GM21367 (cell line): ENCODE measurements at regions not wholly inside any gene's neighbourhood (a gene's known extent, or its start where the extent isn't known, plus 50 kb on each side); places are given as distances from the start of the nearest gene placed in this dataset.
"Not testable (repeated sequence)": the region's sequence is repeated elsewhere in the genome, so short reads cannot be mapped to it uniquely, and the experiment has no call there.

ENCODE experiments used
- ATAC-seq: cut with Tn5 transposase; IDR thresholded peaks from one replicate; pipeline ENCODE4 v1.9.1; 2021; ENCODE audit not compliant: unreplicated experiment

GRCh38 chr3:105118905-105119304, 247.8 kb upstream of the ALCAM start:
- ATAC-seq = no peak

DNA sequence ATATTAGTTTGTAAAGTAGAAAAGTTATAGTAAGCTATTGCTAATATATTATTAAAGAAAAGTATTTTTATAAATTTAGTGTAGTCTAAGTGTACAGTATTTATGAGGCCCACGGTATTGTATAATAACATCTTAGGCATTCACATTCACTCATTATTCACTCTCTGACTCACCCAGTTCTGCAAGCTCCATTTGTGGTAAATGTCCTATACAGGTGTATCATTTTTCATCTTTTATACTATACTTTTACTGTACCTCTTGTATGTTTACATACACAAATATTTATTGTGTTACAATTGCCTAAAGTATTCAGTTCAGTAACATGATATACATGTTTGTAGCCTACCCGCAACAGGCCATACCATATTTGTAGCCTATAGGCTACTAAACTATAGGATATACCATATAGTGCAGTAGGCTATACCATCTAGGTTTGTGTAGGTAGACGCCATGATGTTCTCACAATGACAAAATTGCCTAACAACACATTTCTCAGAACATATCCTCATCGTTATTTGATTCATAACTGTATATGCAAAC, 246.8 kb upstream of the ALCAM start:
- no peak for ATAC-seq

DNA sequence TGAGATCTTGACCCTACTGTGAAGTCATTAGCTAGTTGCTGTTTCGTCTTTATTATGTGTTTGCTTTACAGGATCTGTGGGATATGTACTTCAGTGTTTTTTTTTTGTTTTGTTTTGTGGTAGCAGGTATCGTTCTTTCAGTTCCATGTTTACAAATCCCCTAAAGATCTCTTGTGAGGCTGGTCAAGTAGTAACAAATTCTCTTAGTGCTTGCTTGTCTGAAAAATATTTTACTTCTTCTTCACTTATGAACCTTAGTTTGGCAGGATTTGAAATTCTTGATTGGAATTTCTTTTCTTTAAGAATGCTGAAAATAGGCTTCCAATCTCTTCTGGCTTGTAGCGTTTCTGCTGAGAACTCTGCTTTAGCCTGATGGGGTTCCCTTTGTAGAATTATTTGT, 235.8 kb upstream of the ALCAM start:
- ATAC-seq = no peak

DNA sequence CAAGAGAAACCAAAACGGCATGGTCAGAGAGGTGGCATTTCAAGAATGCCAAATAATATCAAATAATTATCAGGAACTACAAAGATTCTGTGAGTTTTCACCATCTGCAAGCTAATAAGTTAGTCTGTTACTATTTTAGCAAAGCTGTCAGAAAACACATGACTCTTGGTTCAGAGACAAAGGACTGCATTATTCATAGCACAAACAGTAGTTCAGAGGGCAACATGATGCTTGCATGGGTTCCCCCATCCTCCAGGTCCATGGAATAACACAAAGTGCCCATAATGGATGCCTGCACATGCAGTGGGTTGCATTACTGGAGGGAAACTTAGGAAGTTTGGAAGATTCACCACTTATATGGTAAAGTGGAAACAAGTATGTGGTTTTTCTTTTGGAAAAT, 228.8 kb upstream of the ALCAM start:
- no peak for ATAC-seq

DNA sequence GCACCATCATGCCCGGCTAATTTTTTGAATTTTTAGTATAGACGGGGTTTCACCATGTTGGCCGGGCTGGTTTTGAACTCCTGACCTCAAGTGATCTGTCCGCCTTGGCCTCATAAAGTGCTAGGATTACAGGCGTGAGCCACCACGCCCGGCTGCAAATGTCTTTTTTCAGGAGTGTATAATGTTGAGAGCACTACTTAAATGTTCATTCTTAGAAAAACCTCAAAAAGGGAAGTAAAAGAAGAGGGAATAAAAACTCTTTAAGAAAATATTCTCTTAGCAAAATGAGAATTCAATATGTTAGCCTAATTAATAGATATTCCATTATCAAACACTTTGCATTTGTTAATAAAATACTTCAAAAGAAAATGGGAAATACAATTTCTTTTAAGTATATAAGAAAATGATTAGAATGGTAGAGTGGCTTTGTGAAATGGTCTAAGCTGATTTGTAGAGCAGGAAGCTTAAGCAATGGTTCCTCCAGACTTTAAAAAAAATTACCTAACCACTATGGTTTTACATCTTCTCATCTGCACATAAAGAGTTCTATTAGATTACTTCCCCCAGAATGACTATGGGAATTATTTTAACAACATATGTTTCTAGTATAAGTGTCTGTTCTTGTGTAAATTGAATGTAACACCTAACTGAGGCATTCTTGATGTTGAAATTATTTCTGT, 226.7 kb upstream of the ALCAM start:
- no peak for ATAC-seq

- ATAC-seq = no peak
These were observed 225.8 kb upstream of the ALCAM start for GRCh38 chr3:105140899-105141367.

DNA sequence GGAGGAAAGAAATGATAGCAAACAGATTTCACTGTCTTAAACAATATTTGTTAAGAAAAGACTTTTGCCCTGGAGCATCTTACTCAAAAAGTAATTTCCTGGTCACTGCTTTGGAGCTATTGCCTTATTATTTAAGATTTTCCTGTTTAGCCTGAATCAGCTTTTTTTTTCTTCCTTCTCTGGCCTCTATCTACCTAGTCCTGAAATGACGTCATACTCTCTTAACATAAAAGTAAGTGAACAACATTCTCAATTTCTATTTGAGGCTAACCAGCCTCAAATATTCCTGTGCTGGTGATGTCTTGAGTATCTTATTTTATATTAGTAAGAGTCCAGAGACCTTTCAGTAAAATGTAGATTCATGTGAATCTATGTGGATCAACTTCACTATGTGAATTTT, 221.9 kb upstream of the ALCAM start:
- no peak for ATAC-seq

DNA sequence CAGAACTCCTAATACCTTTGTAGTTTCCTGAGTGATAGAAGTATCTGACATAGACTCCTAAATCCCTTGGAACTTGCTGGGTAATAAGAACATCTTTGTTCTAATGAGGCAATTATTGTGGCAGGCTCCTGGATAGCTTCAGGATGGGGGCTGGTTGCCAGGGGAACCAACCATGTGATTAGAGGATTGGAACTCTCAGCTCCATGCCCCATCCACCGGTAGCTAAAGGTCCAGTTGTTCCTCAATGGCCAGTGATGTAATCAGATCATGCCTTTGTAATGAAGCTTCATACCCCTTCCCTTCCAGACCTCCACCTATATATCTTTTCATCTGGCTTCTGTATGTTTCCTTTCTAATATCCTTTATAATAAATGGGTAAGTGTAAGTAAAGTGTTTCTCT, 221.2 kb upstream of the ALCAM start:
- no peak for ATAC-seq

DNA sequence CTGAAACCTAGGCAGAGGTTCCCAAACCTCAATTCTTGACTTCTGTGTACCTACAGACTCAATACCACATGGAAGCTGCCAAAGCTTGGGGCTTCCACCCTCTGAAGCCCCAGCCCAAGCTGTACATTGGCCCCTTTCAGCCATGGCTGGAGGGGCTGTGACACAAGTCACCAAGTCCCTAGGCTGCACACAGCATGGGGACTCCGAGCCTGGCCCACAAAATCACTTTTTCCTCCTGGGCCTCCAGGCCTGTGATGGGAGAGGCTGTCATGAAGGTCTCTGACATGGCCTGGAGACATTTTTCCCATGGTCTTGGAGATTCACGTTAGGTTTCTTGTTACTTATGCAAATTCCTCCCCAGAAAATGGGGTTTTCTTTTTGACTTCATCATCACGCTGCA, 217.5 kb upstream of the ALCAM start:
- not testable (repeated sequence) for ATAC-seq

- ATAC-seq = no peak
These were observed 213.7 kb upstream of the ALCAM start for GRCh38 chr3:105152987-105153386.

DNA sequence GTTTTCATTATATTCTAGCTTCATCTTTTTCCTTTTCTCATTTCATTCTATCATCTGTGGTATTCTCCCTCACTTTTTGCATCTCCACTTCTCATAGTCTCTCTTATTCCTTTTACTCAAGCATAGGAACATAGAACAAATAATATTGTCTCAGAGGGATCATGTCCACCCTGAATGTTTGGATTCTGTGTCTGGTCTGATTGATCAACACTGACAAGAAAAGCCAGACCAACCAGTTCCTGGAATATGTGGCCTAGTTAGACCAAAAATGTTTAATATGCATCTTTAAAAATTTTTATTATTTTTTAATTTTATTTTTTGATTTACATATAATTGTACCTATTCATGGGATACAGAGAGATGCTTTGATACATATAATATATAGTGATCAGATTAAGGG, 212.0 kb upstream of the ALCAM start:
- no peak for ATAC-seq

- no peak for ATAC-seq
These were observed 209.5 kb upstream of the ALCAM start for GRCh38 chr3:105157067-105157765.

DNA sequence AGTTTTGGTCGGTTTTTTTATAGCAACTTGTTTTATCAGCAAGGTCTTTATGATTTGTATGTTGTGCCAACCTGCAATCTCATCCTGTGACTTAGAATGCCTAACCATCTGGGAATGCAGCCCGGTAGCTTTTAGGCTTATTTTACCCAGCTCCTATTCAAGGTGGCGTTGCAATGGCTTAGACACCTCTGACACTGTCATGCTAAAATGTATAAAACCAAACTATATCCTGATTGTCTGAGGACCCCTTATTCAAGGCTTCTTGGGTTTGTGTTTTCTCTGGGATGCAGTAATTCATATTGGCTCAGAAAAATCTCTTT, 209.0 kb upstream of the ALCAM start:
- no peak for ATAC-seq

DNA sequence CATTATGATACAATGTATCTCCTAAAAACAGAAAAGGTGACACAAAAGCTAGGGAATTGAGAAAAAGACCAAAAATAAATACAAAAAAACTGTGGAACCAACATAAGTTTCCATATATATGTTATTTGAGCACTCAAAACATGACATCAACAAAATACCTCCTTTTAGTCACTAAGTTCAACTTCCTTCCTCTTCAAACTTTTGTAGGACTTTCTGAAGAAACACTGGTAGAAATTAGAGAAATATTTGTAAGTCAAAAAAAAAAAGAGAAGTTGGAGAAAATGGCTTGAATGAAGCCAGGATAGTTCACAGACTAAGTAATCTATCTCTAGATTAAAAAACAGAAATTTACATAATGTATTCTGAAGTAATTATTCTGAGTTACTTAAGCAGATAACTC, 208.4 kb upstream of the ALCAM start:
- ATAC-seq = no peak

- ATAC-seq = peak; percentile 46
These were observed 204.3 kb upstream of the ALCAM start for GRCh38 chr3:105162448-105162847.

DNA sequence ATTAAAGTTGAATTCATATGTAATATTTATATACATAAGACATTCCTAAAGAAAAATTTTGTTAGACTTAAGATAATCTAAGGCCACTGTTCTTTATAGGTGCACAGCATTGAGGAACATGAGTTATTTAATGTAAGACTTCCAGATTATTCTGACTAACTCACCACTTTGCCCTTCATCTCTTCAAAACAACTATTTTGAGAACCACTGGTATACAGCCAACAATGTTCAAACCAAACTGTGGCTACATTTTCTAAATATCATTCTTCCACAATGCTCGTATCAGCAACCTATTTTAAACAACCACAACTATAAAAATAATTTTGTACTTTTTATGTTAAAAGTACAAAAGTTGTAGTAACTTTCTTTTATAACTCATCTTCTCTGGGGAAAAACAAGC, 199.8 kb upstream of the ALCAM start:
- ATAC-seq = no peak

DNA sequence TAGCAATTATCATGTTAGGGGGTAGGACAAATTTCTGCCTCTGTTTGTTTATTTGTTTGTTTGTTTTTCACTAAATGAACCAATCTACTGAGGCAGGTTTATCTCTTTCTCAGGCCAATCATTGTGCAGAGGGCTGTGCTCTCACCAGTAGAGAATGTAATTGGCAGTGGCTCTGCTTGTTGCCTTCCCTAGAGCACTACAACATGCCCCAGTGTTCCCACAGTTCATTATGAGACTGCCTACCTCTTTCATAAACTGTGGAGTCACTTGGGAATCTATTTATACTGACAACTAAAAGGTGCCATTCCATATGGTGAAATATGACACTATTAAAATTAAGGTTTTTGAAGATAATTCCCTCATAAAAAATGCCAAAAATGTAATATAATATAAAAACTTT, 196.3 kb upstream of the ALCAM start:
- no peak for ATAC-seq

GRCh38 chr3:105174017-105174615, 192.6 kb upstream of the ALCAM start:
- no peak for ATAC-seq

GRCh38 chr3:105177576-105177975, 189.1 kb upstream of the ALCAM start:
- no peak for ATAC-seq

GRCh38 chr3:105187344-105187743, 179.4 kb upstream of the ALCAM start:
- no peak for ATAC-seq

DNA sequence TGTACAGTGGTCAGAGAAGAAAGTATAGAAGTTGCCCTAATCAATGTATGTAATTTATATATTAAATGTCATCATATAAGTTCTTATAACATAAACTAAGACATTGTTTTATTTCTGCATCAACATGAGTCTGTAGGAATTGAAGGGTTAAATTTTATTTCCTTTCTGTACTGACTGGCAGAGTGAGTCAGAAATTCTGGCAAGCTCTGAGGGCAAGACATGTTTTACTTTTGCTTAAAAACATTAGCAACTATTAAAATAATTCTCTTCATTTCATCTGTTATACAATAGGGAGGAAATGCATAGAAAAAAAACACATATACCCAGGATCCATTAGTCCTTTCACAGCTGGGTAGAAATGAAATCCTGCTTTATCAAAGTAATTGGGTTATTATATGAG, 171.4 kb upstream of the ALCAM start:
- no peak for ATAC-seq

DNA sequence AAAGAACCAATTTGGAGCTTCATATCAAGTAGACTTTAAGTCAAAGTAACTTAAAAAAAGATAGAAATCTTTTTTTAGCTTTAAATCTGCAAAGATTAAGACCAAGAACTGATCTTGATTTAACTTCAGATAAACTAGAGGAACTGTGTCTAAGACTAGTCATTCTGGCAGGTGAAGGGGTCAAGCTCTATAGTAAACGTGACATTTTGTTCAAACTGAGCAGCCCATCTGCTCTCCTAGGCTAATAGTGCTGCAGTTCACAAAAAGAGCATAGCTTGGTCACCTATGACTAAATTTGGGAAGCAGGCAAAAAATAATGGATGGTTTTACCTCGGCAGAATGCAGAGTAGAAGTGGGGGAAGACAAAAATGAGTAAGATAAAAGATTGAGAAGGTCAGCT, 168.8 kb upstream of the ALCAM start:
- no peak for ATAC-seq
